Muscle of leg (tissue), 3 donors: ENCODE measurements at regions not wholly inside any gene's neighbourhood (a gene's known extent, or its start where the extent isn't known, plus 50 kb on each side); places are given as distances from the start of the nearest gene placed in this dataset.

Source experiments
- DNase-seq: peaks from one replicate; pipeline ENCODE4 v3.0.0; 2013
- H3K27ac ChIP-seq: one replicate; pipeline ENCODE4 v1.5.1; 2013; ENCODE audit warnings: mild to moderate bottlenecking, low read length, control low read depth
- H3K27me3 ChIP-seq: one replicate; pipeline ENCODE4 v1.6.1; 2013; ENCODE audit warnings: low read length; ENCODE audit not compliant: control insufficient read depth, insufficient read depth
- H3K36me3 ChIP-seq: one replicate; pipeline ENCODE4 v1.6.1; 2013; ENCODE audit warnings: low read length; ENCODE audit not compliant: control insufficient read depth, insufficient read depth
- H3K4me1 ChIP-seq: one replicate; pipeline ENCODE4 v1.6.1; 2013; ENCODE audit warnings: low read length; ENCODE audit not compliant: control insufficient read depth, insufficient read depth
- H3K4me3 ChIP-seq: one replicate; pipeline ENCODE4 v1.5.1; 2013; ENCODE audit warnings: low read length, control low read depth
- H3K9me3 ChIP-seq: replicated peaks from 2 replicates; pipeline ENCODE4 v1.6.1; 2013; ENCODE audit warnings: low read depth, low read length; ENCODE audit not compliant: control insufficient read depth
- WGBS: methylation state at CpG from one replicate; pipeline ENCODE4 v1.1.5; 2013; ENCODE audit warnings: missing lambda C conversion rate; ENCODE audit not compliant: insufficient coverage; 5-methylcytosine and 5-hydroxymethylcytosine counted together

DNA sequence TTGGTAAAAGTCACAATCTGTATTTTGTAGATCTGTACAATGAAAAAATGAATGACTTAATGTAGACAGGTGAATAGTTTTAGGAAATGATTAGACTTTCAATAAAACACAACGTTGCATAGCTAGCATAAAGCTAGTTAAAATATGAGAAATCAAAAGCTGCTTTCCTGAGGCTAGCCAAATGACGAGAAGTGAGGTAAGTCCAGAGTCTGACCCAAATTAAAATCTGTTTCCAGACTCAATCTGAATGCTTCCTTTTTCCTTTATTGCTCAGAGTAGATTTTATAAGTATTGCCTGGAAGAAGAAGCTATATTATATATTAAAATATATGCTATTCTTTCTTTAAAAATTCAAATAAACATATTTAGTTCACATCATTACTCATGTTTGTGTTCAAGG lies 615.4 kb downstream of the CD109 start:
- no CpG with 5 or more reads among the region's 2 CpGs for WGBS
- peak; percentile 77 for DNase-seq
- no peak overlapping the region for H3K27ac ChIP-seq

DNA sequence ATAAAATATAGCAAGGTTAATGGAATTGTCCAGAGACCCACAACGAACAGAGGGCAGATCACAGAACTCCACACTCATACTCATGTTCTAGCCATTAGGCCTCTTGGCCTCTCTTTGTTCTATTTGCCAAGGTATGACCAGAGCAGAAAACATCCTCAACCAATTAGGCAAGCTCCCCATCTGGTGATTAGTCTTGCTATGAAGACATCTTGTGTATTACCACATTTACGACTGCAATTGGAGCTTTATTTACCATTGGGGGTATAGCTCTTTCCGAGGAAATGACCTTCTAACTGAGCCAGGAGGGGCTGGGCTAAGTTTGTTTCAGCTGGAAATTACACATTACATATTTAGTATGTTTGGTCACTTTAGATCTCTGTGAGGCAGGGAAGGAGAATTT lies 593.9 kb downstream of the CD109 start:
- WGBS = no CpG with 5 or more reads among the region's 3 CpGs
- Histone ChIP-seq H3K4me3 (no peak overlapping the region), H3K27me3 (no peaks in the 10 kb centered on the region), H3K36me3 (no peaks in the 10 kb centered on the region), H3K9me3 (no peaks in the 10 kb centered on the region), H3K4me1 (no peaks in the 10 kb centered on the region), H3K27ac (peak overlapping the region; percentile 39)
- peak; percentile 80 for DNase-seq

More for the DNA sequence above, 615.4 kb downstream of the CD109 start:
- H3K4me1 ChIP-seq = no peaks in the 10 kb centered on the region
- H3K27me3 ChIP-seq = no peaks in the 10 kb centered on the region
- no peak overlapping the region for H3K4me3 ChIP-seq
- no peaks in the 10 kb centered on the region for H3K36me3 ChIP-seq
- H3K9me3 ChIP-seq = no peaks in the 10 kb centered on the region

- Histone ChIP-seq H3K4me1 (no peaks in the 10 kb centered on the region), H3K36me3 (no peaks in the 10 kb centered on the region), H3K4me3 (no peak overlapping the region), H3K27ac (peak overlapping the region; percentile 60), H3K9me3 (no peaks in the 10 kb centered on the region), H3K27me3 (no peaks in the 10 kb centered on the region)
- DNase-seq = peak; percentile 76
- WGBS = no CpG with 5 or more reads among the region's 3 CpGs
Measured at GRCh38 chr6:74287932-74288331, 591.9 kb downstream of the CD109 start.

- no CpG with 5 or more reads among the region's 2 CpGs for WGBS
- Histone ChIP-seq H3K9me3 (no peaks in the 10 kb centered on the region), H3K4me1 (no peaks in the 10 kb centered on the region), H3K36me3 (no peaks in the 10 kb centered on the region), H3K4me3 (no peak overlapping the region), H3K27ac (peak overlapping the region; percentile 60), H3K27me3 (no peaks in the 10 kb centered on the region)
- peak; percentile 67 for DNase-seq
Measured at GRCh38 chr6:74287441-74287840, 591.4 kb downstream of the CD109 start.

- H3K4me3 ChIP-seq = no peak overlapping the region
- peak; percentile 67 for DNase-seq
- no peak overlapping the region for H3K27ac ChIP-seq
- no peaks in the 10 kb centered on the region for H3K36me3 ChIP-seq
- no peaks in the 10 kb centered on the region for H3K4me1 ChIP-seq
- H3K9me3 ChIP-seq = no peaks in the 10 kb centered on the region
- no peaks in the 10 kb centered on the region for H3K27me3 ChIP-seq
Measured at GRCh38 chr6:74284284-74284683, 588.3 kb downstream of the CD109 start.

DNA sequence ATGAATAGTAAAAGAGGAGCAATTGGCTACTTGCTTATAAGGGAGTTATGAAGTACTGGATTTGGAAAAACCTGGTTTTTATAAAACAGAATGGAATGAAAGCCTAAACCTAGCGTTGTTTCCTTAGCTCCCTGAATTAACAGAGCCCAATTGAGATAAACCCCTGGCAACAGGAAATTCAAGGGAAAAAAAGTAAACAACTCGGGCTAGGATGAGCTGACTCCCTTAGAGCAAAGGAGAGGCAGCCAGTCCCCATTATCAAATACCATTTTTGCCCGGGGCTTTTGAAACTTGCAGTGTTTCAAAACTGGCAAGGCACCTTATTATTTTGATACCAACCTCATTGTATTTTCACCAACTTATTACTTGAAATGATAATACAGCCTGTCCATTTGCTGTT lies 587.5 kb downstream of the CD109 start:
- Histone ChIP-seq H3K9me3 (no peaks in the 10 kb centered on the region), H3K36me3 (no peaks in the 10 kb centered on the region), H3K4me3 (no peak overlapping the region), H3K4me1 (no peaks in the 10 kb centered on the region), H3K27me3 (no peaks in the 10 kb centered on the region), H3K27ac (no peak overlapping the region)
- peak; percentile 49 for DNase-seq
- WGBS = 57% methylated on average over 1 of the region's 3 CpGs

DNA sequence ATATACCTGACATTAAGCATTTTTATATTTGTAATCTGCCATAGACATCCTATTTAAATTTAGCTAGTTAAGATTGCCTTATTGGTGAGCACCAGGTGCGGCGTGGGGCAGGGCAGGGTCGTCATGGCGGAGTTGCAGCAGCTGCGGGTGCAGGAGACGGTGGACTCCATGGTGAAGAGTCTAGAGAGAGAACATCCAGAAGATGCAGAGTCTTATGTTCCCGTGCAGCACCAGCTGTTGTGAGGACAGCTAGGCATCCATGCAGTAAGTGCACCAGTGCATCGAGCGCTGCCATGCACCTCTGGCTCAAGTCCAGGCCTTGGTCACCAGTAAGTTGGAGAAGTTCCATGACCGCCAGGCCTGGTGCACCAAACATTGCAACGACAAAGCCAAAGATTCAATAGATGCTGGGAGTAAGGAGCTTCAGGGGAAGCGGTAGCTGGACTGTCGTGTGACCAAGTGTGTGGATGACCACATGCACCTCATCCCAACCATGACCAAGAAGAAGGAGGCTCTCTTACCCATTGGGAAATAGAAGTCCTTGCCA lies 586.2 kb downstream of the CD109 start:
- no peak overlapping the region for H3K27ac ChIP-seq
- H3K9me3 ChIP-seq = no peaks in the 10 kb centered on the region
- no peaks in the 10 kb centered on the region for H3K27me3 ChIP-seq
- no peak for DNase-seq
- H3K4me1 ChIP-seq = peaks cover 3% of the 10 kb centered on the region
- no peak overlapping the region for H3K4me3 ChIP-seq
- 95% methylated on average over 9 of the region's 13 CpGs for WGBS
- H3K36me3 ChIP-seq = no peaks in the 10 kb centered on the region

DNA sequence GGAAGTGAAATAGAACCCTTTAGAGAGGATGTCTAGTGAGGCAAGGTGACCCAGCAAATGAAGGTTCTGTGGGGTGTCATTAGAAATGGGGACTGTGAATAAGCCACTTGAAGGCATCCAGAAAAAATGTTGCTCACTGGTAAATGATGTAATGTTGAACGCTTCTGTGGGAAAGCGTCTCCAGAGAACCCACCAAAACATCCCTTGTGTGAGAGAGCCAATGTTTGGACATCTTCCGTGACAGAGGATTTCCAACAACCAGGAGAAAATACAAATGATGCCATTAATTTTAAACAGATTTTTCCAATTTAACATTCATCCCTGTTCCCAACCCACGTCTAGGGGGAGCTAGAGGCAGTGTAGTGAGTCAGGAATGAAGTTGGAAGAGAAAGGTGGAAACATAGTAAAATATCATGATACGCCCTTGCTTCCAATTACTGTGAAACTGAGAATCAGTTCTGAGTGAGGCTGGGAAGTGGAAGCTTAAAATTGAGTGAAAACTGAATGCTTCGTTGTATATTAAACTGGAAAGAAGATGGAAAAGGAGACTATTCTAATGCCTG lies 584.2 kb downstream of the CD109 start:
- no peak for DNase-seq
- Histone ChIP-seq H3K27me3 (no peaks in the 10 kb centered on the region), H3K36me3 (no peaks in the 10 kb centered on the region), H3K27ac (no peak overlapping the region), H3K9me3 (no peaks in the 10 kb centered on the region), H3K4me3 (no peak overlapping the region), H3K4me1 (peaks cover 3% of the 10 kb centered on the region)
- 91% methylated on average over 4 of the region's 6 CpGs for WGBS

- Histone ChIP-seq H3K4me3 (no peak overlapping the region), H3K9me3 (no peaks in the 10 kb centered on the region), H3K27me3 (no peaks in the 10 kb centered on the region), H3K36me3 (no peaks in the 10 kb centered on the region), H3K4me1 (peaks cover 3% of the 10 kb centered on the region), H3K27ac (peak overlapping the region; percentile 72)
- peak; percentile 90 for DNase-seq
- 10% methylated on average over 2 of the region's 6 CpGs for WGBS
Measured at GRCh38 chr6:74277777-74278186, 581.8 kb downstream of the CD109 start.

DNA sequence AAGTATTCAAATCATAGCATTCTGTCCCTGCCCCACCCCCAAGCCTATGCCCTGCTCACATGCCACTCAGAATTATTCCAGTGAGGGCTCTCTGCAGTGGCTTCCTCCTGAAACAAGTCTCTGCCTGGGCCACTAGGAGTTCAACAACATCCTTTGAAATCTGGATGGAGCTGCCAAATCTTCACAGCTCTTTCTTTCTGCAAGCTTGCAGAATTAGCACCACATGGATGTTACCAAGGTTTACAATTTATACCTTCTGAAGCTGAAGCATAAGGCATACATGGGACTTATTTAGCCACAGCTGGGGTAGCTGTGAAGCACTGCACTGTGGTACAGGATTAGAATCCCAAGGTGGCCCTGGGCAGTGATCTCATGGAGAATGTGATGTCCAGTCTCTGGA lies 577.5 kb downstream of the CD109 start:
- Histone ChIP-seq H3K4me1 (peaks cover 3% of the 10 kb centered on the region), H3K9me3 (no peaks in the 10 kb centered on the region), H3K27ac (no peak overlapping the region), H3K4me3 (no peak overlapping the region), H3K36me3 (no peaks in the 10 kb centered on the region), H3K27me3 (no peaks in the 10 kb centered on the region)
- DNase-seq = no peak

DNA sequence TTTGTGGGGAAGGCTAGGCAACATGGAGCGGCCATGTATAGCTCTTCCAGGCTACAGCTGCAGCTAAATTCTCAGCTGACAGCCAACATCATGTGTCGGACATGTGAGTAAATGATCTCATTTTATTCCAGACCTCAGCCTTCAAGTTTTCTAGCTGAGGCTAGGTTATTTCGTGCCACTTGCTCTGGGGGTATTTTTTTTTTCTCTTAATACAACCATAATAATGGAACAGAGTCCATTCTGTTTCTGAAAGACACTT lies 573.5 kb downstream of the CD109 start:
- Histone ChIP-seq H3K27ac (no peak overlapping the region), H3K27me3 (no peaks in the 10 kb centered on the region), H3K9me3 (no peaks in the 10 kb centered on the region), H3K4me1 (no peaks in the 10 kb centered on the region), H3K36me3 (no peaks in the 10 kb centered on the region), H3K4me3 (no peak overlapping the region)
- WGBS = no CpG with 5 or more reads among the region's 3 CpGs
- DNase-seq = peak; percentile 62
